NCI-H526 (cell line): ENCODE measurements at regions not wholly inside any gene's neighbourhood (a gene's known extent, or its start where the extent isn't known, plus 50 kb on each side); places are given as distances from the start of the nearest gene placed in this dataset.
A peak's percentile ranks its signal among the peaks of the same experiment; 100 is the strongest.
"Not testable (repeated sequence)": the region's sequence is repeated elsewhere in the genome, so short reads cannot be mapped to it uniquely, and the experiment has no call there.

Experiments used
- DNase-seq, 2 experiments: peaks; one replicate each; lab custom pipeline; 2025; lab: John Stamatoyannopoulos, UW

DNA sequence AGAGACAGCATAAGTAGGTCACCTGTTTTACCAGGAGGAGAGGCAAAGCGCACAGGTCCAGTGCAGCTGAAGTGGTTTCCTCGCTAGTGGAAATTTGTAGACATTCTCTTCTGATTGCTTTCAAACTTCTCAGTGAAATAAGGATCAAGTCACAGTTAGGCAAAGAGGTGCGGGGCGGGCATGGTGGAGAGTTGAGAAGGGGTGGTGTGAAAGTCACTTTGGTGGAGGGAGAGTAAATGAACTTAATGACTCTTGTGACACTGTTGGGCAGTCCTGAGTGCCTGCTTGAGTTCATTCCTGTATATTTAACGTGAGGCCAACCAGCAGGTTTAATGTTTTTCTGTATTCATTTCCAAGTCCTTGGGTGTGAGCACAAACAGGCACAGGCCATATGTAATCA is 235.6 kb downstream of the TRIML1 start:
- DNase-seq = no peak

DNA sequence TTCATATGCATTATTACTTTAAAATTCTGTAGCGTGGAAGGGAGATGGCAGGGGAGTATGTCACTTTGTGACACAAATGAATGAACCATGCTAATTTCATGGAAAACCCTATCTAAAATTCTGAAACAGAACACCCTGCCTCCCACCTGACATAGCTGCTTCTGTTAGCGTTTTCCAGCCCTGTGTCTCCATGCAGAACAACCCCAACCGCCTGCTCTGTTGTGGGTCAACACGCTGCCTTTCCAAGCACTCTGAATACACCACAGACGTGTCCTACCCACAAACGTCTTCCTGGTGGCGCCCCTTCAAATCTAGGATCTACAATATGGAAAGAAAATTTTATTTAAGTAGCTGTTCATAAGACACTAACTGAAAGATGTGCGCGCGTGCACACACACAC is 238.6 kb downstream of the TRIML1 start:
- DNase-seq = no peak

DNA sequence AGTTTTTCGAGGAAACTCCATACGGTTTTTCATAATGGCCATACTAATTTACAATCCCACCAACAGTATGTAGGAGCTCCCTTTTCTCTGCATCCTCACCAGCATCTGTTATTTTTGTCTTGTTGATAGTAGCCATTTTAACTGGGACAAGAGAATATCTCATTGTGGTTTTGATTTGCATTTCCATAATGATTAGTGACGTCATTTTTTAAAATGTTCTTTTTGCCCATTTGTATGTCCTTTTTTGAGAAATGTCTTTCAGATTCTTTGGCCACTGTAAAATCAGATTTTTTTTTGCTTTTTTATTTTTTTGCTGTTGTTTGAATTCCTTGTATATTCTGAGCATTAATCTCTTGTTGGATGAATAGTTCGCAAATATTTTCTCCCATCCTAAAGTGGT is 243.9 kb downstream of the TRIML1 start:
- no peak for DNase-seq

DNA sequence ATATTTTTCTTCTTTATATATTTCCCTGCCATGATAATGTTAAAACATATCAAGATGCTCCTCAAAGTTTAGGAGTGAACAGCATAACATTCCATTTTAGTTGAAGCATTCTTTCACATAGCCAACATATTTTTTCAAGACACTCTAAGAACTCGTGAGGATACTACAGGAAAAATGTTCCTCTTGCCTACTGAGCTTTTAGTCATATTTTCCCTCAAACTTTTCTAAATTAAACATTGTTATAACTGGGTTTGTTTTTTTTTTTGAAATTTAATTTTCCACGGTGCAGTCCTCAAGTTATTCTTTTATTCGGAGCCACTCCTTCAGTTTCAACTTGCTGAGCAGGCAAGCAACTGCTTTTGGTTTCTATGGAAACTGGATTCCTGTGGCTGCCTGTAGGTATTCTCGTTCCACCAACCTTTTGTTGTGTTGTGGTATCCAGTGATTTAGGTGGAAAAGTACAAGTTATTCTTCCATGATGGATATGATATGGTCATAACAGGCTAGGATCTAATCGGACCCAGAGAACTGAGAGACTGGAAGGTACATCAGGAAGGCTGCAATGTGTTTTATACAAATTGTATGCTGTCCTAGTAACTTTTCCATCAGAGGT is 248.0 kb downstream of the TRIML1 start:
- DNase-seq = no peak

DNA sequence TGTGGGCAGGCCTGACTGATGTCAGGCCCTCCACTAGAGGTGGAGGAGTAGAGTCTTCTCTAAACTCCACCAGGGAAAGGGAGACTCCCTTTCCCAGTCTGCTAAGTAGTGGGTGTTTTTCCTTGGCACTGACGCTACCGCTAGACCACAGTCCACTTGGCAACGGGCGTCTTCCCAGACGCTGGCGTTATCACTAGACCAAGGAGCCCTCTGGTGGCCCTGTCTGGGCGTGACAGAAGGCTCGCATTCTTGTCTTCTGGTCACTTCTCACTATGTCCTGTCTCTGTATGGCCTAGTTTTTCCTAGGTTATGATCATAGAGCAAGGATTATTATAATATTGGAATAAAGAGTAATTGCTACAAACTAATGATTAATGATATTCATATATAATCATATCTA is 252.1 kb downstream of the TRIML1 start:
- DNase-seq = not testable (repeated sequence)

DNA sequence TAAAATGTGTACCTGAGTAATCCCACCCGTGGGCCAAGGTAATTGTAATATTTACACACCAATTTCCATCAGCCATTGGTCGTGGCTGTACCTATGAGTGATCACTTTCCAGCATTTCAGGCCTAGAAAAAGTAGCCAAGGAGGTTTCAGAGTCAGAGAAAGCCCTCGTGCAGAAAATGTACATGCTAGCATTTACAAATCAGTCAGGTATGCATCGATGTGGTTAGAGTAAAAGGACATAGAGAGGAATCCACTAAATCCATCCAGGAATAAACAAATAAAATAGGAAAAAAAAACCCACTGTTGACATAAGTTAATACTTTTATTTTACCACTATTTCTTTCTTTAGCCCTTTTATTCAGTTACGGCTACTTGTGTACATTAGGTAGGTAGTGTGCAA is 256.8 kb downstream of the TRIML1 start:
- DNase-seq = no peak

DNA sequence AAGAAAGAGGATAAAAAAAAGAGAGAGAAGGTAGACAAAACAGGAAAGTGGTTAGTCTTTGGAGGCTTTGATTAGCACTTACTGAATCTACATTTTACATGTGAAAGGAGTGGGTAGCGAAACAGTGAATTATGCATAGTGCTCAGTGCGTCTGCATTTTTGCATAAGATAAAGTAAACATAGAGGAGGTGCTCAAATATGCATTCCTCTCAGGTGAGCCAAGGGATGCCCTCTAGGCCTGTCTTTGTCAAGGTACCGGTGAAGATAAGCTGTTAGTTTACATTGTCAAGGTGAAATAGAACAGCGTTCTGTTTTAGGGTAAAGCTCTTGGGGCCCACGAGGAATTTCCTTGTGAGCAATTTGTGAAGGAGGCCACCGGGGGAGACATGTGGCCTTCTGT is 260.6 kb downstream of the TRIML1 start:
- DNase-seq = peak in 1 of 2 experiments; percentile 32

DNA sequence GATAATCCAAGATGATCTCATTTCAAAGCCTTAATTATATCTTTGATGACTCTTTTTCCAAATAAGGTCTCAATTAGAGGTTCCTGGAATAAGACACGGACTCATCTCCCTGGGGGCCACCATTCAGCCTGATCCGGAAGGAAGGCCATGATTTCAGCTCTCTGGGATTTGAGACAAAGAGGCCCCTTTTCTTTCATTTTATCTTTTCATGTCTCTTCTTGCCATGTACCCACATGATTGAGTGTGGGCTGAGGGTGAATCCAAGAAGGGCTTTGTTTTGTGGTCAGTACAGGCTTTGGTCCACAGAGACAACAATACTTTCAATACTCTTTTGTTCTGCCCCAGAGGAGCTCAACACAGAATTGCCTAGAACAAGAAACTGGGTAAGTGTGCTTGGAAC is 261.2 kb downstream of the TRIML1 start:
- DNase-seq = no peak

DNA sequence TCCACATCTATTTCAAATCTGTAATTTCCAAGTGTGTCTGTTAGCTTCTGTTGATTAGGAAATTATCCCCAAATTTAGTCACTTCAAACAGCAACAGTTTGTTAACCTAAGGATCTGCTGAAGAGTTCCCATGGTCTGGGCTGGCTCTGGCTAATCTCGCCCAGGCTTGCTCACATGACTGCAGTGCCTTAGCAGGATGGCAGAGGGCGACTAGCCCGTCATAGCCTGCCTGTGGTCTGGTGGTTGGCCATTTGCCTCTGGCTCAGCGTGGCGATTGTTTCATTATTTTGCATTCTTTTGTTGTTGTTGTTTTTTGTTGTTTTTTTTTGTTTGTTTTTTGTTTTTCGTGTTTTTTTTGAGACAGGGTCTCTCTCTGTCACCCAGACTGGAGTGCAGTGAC is 264.0 kb downstream of the TRIML1 start:
- no peak for DNase-seq

DNA sequence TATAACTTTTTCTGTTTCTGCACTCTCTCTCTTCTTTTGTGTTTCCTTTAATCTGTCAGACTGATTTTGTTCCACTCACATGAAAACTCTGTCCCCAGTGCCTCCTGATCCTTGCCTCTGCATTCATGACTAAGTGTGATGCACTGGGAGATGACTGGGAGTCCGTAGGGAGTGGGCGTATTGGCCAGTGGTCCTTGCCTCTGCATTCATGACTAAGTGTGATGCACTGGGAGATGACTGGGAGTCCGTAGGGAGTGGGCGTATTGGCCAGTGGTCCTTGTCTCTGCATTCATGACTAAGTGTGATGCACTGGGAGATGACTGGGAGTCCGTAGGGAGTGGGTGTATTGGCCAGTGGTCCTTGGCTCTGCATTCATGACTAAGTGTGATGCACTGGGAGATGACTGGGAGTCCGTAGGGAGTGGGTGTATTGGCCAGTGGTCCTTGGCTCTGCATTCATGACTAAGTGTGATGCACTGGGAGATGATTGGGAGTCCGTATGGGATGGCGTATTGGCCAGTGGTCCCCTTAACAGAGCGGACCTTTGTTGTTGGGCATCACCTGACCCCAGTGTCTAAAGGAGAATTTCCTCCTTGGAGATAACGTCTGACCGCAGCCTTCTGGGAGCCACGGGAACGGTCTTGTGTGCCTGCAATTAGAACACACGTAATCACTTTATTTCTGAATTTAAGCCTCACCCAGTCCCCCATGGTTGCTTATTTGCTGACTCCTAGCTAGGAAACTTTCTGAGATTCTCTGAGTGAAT is 266.0 kb downstream of the TRIML1 start:
- DNase-seq = not testable (repeated sequence)

DNA sequence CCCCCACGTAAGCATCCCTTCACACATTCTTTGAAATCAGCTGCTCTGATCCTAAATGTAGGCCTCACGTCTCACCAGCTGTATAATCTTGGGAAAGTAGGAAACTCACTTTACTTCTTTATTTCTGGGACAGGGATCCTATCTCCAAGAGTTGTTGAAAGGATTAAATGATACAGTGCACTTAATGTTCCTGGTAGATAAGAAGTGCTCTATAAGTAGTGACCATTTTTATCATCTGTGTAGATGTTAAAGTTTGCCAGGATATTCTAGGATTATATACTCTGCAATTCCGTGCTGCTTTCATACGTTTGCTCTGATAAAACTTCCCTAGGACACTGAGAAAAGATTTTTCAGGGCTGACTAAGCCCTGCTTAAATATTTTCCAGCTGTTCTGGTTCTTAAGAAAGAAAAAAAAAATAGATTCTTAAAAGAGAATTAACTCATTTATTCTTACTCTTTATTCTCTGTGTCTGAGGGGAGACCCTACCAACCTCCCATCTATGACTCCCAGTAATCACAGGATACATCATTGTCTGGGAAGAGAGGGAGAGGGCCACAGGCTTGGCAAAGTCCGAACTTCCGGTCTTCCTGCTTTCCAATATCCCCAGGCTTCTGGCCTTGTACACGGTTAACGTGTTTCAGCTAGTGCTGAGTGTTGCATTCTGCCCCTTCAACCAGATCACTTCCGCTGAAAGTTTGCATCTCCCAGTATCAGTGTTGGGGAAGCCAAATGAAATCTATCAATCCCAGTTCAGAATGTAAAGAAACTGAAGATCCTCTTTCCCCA is 269.2 kb downstream of the TRIML1 start:
- no peak for DNase-seq

DNA sequence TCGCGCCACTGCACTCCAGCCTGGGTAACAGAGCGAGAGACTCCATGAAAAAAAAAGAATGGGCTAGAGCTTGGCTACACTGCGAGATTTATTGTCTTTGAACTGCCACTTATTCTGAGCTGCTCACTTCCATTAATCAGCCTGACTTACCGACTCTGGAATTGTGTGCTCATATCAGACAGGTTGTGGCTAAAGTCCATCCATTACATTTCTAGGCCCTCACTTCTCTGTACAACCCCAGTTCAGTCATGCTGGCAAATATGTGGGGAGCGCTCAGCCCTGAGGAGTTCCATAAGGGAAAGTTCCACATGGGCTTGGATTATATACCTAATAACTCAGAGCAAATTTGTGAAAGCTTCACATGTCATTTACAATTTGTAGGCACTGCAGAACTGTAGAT is 270.6 kb downstream of the TRIML1 start:
- no peak for DNase-seq

DNA sequence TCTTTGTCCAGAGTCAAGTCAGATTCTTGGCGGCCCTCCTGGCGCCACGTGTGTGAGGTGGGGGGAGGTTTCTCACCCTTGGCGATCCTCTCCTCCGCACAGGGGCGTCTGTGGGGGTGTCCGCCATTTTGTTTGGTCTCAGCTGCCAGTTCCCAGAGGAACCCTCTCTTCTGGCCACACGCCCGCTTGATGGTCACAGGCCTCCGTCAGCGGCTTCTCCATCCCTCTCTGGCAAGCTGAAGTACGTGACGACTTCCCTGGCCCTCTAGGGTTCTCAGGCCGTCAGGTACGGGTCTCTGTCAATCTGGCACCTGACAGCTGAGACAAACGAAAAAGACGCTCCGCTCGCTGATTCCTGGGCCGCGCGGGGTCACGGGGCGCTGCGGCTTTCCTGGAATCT is 272.6 kb downstream of the TRIML1 start:
- no peak for DNase-seq

DNA sequence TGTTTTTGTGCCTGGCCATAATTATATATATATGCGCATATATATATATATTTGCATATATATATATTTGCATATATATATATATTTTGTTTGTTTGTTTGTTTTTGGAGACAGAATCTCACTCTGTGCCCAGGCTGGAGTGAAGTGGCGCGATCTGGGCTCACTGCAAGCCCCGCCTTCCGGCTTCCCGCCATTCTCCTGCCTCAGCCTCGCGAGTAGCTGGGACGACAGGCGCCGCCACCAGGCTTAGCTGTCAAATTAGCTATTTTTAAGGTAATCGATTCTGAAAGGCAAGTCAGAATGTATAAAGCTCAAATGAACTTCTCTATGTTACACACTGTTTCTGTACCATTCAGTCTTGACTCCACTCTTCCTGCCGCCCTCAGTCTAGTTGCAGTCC is 273.3 kb downstream of the TRIML1 start:
- no peak for DNase-seq

DNA sequence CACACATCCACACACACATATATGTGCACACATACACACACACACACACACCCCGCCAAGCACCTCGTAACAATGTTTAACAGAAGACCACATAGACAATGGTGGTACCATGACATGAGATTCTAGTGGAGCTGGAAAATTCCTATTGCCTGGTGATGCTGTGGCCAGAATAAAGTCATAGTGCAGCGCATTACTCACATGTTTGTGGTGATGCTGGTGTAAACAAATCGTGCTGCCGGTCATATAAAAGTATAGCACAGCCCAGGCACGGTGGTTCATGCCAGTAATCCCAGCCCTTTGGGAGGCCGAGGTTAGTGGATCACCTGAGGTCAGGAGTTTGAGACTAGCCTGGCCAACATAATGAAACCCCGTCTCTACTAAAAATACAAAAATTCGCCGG is 275.2 kb downstream of the TRIML1 start:
- no peak for DNase-seq

DNA sequence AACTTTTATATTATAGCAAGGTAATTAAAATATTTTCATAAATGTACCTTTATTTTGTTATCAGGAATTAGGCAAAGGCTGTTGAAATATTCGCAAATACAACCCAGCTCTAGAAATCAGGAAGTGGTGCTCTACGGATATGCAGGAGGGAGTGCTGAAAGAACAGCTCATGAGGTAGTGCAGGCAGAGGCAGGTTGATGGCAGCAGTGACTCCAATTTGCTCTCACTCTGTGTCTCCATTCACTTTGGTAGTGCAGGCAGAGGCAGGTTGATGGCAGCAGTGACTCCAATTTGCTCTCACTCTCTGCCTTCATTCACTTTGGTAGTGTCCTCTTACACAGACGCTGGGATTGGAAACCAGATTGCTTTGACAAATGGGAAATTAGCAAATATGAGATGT is 277.9 kb downstream of the TRIML1 start:
- peak in 1 of 2 experiments; percentile 12 for DNase-seq

DNA sequence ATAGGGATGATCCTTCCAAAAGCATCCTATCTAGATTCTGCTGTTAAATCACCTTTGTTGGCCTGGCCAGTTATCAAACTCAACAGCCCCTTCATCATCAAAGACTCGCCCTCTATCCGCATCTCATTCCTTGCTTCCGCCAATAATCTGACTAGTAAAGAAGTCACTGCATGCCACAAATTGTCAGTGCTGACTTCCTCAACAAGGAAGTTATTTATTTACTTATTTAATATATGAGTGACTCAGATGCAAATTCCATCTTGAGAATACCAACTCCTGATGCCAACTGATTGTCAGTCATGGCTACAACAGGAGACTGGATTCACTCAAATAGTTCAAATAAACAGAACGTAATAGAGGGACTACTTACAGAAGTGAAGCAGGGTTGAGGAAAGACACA is 283.8 kb downstream of the TRIML1 start:
- DNase-seq = no peak

DNA sequence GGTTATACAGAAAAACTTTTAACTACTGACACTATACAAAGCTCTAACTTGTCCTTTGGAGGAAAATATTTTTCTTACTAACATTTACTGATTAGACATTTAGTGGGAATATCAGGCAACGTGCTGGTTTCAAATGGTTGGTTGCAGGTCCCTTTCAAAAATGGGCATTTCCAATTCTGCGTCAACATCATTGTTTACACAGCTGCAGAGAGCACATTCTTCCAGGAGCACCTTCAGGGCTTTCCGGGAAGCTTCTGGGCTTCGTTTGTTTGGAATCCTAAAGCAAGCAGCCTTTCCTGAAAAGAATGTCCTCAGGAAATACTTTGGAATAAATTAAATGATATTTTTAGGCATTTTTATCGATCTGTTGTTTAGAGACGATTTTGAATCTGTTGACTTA is 289.7 kb downstream of the TRIML1 start:
- DNase-seq = no peak

DNA sequence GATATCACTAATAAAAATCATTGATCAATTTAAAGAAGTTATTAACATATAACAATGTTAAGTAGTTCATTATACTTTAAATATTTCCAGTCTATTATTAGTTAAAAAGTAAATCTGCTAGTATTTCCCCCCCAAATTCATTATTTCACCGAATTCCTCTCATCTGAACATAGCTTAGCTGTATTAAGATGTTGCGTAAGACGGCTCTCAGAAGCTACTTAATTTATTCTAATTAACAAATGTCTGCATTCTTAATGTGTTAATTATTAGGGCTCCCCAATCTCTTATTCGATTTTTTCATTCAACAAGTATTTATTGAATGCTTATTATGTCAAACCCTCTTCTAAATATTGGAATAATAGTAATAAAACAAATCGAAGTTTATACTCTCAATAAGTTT is 290.7 kb downstream of the TRIML1 start:
- no peak for DNase-seq

DNA sequence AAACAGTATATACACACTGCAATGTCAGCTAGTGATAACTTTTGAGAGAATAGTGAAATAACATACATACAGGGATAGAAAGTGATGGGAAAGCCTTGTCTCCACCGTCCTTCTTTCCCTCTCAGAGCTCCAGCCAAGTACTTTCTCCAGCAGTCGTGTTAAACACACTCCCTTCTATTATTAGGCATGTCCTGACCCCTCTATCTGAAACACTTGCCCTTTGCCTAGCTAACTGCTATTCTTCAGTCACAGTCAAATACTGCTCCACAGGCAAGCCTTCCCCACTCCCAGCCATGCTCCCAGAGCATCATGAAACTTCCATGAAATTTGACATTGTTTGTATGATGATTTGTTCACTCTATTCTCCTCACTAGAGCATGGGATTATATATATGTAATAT is 291.1 kb downstream of the TRIML1 start:
- no peak for DNase-seq

DNA sequence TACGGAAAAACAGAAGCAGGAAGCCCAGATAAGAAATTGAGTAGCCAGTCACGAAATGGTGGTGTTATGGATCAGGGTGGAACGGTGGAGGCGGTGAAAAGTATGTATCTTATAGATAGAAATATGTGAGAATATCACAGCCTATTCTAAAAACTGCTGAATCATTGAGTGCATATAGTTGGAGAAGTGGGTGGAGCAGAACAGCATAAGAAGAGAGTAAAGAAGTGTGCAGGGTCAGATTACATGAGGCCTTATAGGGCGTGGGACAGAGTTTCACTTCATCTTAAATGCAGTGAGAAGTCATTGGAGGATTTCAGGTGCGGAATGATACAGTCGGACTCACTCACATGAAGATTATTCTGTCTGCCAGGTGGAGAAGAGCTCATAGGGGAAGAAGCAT is 293.1 kb downstream of the TRIML1 start:
- no peak for DNase-seq

DNA sequence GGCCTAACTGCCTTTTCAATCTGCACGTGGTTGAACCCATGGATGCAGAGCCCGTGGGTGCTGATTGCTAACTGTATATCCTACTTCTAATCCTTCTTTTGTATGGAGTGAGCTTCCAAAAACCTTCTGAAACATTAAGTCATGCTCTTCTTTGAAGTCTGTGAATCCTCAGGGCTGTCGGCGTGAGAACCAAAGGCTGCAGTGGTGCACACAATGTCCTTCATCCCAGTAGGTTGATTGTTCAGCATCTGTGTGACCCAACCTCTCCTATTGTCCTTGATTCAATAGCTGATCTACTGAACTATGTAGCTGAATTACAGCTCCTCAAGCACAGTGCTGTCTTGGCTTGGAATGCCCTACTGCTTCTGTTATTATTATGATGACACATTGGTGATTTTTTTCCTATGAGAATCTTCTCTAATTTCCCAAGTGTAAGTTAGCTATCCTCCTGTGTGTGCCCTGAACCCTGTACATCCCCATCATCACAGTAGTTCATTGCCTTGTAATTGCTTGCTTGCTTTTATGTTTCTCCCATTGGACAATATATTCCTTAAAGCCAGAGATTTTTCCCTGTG is 294.6 kb downstream of the TRIML1 start:
- no peak for DNase-seq

DNA sequence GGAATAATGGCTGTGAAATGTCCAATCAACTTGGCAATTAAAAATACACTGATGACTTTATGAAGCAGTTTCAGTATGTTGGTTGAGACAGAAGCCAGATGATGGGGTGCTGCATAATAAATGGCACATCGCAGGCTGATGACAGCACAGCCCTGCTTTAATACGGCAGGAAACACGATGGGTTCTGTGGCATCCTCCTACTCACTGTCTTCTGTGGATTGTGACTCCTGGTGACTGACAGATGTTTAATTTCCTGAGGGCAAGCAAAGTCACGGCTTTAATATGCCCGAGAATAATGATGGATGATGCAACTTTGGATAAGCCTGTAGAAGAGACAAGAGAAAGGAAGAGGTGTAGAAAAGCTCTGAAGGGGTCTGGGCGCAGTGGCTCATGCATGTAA is 295.4 kb downstream of the TRIML1 start:
- DNase-seq = no peak
